Thyroid gland (tissue), 4 donors: ENCODE measurements at regions not wholly inside any gene's neighbourhood (a gene's known extent, or its start where the extent isn't known, plus 50 kb on each side); places are given as distances from the start of the nearest gene placed in this dataset.

Source experiments
- CTCF ChIP-seq, 6 experiments: fragments of 200-600 bp in 3 of 6; fragments of 450-650 bp in 3 of 6; sonication (generic) in 3 of 6; IDR thresholded peaks; one replicate each; pipeline ENCODE4 v1.5.1; 2016 to 2019; ENCODE audit warnings: antibody characterized with exemption in 6 of 6, mild to moderate bottlenecking in 2 of 6, inconsistent platforms in 1 of 6, moderate library complexity in 1 of 6
- POLR2A ChIP-seq, 2 donors: fragments of 450-650 bp; IDR thresholded peaks; one replicate each; pipeline ENCODE4 v1.6.1; 2017; ENCODE audit warnings: antibody characterized with exemption in 2 of 2, mild to moderate bottlenecking in 2 of 2, moderate library complexity in 1 of 2

- no peak for TF ChIP-seq POLR2A (IDR thresholded peaks at IDR 0.05)
- TF ChIP-seq CTCF (IDR thresholded peaks at IDR 0.05), result no peak
These were observed 278.5 kb upstream of the PLD5 start for GRCh38 chr1:242802973-242803372.
